ENCODE measurements at regions not wholly inside any gene's neighbourhood (a gene's known extent, or its start where the extent isn't known, plus 50 kb on each side); places are given as distances from the start of the nearest gene placed in this dataset.
"Not testable (repeated sequence)": the region's sequence is repeated elsewhere in the genome, so short reads cannot be mapped to it uniquely, and the experiment has no call there.

DNA sequence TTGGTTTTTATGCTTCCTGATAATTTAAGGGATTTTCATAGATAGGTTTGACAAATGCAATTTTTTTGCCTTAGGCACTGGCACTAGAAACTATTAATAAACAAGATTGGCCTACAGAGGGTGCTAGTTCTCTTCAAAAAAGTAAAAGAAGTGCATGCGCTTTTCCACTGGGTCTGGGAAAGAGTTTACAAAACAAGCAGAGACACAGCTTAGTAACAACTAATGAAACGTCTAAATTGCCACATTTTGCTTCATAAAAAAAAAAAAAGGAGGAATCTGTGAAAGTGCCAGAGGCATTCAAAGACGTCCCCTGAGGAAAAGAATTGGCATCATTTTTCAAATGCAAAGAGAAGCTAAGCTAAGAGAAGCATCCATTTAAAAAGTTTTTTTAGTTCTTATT is 58.3 kb upstream of the EEA1 start:
- peak in 1 of 2 experiments; percentile 3 for DNase-seq

DNA sequence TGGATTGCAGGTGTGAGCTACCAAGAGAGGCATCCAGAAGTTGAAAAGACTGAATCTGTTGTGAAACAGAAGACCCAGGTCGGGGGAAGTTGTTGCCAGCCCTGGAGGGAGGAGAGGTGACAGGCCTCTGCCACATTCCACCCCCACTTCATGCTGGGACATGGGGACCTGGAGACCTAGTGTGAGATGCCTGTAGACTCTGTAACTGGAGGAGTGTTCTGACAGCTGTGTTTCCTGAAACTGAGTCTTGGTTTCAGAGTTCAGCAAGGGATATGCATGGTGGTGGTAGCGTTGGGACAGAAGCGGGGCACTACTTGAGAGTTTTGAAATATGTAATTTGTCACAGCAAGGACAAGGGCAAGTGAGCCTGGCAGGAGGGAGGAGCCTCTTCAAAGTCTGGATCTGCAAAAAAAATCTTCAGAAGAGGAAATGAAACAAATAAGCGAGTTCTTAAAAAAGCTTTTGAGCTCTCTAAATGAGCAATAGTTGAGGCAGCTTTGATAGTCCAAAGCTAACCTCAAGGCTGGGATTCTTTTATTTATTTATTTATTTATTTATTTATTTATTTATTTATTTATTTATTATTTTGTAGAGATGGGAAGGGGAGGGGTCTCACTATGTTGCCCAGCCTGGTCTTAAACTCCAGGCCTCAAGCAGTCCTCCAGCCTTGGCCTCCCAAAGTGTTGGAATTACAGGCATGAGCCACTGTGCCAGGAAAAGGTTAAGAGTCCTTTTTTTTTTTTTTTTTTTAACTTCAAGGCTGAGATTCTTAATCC is 58.9 kb upstream of the EEA1 start:
- no peak for DNase-seq

DNA sequence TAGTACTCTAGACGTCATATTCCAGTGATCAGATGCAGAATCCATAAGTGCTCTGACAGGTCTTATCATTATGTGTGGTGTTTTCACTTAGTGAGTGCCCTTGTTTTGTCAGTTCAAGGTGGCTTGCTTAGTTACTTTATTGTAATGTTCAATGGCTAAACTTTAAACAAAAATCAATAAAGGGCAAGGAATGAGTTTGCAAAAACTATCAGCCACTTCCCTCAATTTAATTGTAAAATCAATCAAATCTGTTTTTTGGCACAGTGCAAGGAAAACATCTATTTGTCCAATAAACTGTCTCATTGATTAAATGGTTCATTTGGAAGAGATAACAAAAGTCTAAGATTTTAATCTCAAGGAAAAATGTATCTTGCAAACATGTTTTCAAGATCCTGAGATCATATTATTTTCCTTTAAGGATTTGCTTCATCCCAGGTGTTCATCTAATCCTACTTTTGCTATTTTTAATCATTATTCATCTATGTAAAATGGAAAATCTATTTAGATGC is 59.6 kb upstream of the EEA1 start:
- DNase-seq: no peak

DNA sequence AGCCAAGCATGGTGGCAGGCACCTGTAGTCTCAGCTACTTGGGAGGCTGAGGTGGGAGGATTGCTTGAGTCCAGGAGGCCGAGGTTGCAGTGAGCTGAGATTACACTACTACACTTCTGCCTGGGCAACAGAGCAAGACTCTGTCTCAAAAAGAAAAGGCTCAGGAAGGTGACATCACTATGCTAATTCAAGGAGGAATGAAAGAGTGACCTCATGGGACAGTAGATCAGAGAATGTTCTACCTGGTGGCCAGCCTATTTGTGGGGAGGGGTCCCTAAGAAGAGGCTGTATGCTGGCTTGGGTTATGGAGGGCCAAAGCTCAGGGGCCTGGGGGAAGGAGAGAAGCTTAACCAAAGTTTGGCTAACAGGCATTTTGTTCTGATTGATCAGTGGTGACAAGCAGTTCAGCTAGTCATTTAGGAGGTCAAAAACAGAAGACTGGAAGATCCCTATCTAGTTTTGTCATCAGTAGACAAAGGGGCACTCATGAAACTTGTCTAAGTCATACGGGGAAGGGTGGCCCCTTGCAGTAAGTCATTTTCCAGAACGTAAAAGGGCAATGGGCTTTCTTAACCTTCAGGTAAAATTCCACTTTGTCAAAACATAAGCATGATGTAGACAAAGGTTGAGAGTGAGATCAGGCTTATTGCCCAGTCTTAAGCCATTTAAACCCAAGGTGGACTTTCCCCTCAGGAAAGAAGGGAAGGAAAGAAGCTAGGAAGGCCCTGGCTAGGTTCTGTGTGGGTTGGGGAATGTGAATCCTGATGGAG is 60.8 kb upstream of the EEA1 start:
- no peak for DNase-seq

DNA sequence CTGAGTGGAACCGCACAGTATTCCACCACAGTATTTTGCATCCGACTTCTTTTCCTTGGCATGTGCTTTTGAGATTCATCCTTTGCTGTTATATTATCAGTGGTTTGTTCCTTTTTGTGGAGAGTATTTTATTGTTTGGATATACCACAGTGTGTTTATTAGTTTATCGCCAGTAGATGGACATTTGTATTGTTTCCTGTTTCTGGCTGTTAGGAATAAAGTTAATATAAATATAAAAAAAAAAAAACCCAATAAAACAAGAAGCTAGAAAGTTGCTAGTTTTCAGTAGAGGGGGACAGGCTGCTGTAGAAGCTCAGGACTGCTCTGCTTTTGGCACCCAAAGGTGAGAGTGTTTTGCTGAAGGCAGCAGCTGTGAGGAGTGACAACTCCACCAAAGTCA is 62.0 kb upstream of the EEA1 start:
- DNase-seq: no peak

DNA sequence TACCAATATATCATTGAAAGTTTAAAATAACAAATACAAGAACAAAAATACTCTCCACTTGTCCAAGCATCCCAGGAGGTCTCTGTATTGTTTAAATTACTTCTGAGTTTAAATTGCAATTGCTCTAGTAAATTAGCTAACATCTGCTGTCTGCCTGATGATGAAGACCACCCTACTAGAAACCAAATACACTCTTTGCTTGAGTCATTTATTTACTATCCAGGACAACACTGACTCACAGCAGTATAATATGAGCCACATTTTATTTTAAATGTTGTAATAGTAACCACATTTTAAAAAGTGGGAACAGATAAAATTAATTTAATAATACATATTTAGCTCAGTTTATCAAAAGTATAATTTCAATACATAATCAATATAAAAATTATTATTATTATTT is 62.9 kb upstream of the EEA1 start:
- DNase-seq: no peak

DNA sequence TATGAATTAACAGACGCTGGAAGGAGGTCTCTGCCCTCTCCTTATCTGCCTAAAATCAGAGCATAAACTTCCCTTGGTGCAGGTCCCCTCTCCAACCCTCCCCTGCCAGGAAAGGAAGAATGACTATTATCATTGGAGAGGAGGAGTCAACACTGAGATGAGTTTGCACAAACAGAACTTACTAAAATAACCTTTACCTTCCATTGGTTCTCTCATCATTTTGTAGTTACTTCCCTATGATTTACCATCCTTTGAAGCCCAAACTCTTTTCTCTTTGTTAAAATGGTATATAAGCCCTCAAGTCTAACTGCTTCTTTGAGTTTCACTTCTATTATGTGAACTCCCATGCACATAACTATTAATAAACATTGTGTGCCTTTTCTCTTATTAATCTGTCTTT is 64.2 kb upstream of the EEA1 start:
- DNase-seq: no peak

DNA sequence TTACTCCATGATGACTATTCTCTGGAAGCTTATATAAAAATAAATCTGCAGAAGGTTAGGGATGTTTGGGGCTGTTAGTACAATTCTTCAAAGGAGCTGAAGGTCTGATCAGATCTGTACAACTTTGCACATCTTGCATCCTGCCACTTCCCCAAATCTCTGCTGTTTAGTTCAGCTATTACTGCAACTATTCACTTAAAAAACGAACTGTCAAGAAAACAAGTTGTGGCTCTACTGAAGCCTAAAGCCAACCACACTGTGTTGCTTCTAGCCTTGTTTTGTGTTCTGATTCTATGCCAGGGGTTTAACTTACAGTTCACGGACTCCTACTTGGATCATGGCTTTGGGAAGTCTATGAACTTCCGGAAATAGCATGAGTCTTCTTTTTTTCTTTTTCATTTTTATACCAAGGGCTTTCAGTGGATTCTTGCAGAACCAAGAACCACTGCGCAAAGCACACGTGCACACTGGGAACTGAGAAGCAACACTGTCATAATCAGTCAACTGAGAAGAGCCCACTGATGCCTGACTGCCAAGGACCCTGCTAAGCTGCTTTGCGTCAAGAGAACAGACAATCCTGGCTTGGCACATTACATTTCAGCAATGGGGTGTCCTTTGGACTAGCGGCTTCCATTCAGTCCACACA is 66.3 kb upstream of the EEA1 start:
- no peak for DNase-seq

DNA sequence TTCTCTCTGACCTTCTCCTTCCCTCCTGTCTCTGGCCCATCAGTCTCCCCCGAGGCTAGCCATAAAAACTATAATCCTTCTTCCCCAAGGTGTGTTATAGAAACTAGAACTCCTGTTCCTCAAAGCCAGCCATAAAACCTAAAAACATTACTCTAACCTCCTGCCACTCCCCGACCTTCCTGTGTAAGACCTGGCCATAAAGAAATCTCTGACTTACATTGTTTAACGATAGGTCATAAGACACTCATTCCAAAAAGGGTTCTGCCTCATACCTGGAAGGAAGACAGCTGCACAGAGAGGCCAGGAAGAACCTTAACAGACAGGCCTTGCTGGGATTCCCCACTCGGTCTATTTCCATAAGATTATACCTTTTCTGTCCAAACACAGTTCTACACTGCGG is 70.9 kb upstream of the EEA1 start:
- DNase-seq: no peak

DNA sequence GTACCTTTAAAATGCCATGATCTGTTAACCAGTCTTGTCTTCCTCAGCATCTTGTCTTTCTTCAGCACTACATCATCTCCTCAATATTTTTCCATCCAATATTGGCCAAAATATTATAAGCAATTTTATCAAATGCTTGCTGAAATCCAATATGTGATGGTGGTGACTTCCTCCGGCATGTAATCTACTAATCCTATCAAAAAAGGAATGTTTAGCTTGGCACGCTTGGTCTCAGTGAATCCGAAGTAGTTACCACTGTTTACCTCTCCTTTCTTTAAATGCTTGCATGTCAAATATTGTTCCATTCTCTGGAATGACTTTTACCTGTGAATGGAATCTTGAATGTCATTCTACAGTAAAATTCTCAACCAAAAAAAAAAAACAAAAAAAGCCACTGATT is 72.3 kb upstream of the EEA1 start:
- DNase-seq: no peak

DNA sequence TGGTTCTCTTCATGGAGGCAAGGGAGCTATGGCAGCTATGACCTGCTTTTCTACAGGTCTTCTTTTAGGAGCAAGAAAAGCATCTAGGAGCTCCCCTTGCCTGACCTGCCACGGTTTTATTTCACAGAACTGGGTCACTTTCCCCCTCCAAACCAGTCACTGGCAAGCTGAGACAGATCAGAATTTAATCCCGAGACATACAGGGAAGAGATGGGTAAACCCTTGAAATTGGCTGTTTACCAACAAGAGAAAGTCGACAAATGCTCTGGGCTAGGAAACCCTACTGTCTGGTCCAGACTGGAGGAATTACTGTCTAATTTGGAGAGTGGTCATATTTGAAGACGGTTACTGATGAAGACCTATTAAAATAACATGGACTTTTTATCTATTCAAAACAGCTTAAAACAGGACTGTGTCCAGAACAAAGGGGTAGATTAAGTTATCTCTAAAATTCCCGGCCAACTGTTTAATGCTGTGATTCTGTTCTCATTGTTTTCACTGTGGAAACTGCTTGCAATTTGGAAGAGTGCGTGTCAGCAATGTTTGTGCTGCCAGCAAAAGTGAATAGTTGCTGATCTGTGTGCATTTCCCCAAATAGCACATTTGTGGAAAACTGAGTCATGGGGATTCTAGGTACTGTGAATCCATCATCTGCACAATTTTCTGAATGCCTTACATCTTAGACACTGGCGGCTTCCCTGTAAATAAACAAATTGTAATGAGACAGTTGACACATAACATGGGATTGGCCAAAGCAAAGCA is 73.4 kb upstream of the EEA1 start:
- DNase-seq: no peak

DNA sequence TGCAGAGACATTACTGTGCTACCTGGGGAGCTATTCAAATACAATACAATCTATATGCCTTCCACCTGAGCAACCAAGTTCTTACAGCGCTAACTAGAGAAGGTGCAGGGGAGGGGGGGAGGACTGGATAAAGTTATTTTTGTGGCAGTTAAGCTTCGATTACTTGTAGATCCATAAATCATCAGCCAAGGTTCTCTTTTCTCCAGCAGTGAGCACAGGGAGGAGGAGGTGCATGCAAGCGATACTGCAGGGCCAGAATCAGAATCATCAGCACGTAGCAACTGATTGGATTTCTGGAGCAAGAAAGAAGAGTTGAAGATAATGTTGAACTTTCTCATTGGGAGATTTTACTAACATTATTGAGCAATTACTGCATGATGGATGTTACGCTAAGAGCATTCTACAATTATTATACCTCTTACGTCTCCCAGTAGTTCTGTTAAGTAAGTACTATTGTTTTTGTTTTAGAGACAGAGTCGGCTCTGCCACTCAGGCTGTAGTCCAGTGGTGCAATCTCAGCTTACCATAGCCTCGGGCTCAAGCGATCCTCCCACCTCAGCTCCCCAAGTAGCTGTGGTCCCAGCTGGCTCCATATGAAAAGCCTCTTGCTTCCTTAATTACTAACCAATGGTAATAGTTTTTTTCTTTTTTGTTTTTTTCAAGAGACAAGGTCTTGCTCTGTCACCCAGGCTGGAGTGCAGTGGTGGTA is 74.6 kb upstream of the EEA1 start:
- DNase-seq: no peak

DNA sequence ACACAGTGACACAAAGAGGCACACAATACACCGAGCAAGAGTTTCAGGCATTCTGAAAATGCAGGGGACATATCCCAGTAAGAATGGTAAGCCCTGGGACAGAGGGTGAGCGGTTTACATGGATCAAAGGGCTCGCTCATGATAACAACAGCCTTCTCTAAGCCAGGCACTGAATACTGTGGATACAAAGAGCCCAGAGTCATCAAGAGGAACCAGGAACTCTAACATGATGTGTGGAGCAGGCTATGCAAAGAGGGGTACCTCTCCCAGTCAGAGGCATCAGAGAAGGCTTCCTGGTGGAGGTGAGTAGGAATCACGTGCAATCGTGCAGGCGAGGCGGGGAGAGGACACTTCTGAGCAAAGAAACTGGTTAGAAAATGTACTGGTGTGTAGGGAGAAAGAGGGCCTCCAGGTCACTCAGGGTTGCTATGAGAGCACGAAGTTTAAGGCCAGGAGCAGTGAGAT is 76.9 kb upstream of the EEA1 start:
- DNase-seq: no peak

DNA sequence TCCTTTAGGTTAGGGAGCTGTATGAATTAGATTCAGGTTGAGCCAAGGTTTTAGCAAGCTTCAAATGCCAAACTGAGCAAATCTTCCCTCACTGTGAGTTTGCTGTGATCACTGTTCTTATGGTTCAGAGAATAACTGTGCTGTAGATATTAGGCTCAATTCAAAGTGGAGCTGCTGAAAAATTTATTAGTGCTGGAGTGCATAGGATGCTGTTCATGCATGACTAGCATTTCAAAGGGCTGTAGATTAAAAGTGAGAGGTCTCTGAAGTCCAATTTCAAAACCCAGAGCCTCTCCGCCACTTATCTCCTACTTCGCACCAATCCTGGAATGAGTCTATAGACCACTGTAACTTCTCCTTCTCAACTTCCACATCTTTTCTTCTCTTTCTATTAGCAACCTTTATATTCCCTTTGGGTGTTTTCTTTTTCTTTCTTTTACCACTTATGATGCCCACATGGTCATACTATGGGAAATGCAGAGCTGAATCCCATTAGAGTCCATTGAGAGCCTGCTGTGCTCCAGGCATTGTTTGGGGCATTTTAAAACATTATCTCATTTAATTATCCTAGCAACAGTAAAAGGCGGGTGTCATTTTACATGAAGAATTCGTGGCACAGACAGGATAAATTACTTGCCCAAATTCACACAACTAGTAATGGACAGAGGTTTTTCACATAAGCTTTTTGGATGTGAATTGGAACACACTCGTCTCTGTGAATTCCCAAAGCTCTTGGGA is 77.5 kb upstream of the EEA1 start:
- no peak for DNase-seq

DNA sequence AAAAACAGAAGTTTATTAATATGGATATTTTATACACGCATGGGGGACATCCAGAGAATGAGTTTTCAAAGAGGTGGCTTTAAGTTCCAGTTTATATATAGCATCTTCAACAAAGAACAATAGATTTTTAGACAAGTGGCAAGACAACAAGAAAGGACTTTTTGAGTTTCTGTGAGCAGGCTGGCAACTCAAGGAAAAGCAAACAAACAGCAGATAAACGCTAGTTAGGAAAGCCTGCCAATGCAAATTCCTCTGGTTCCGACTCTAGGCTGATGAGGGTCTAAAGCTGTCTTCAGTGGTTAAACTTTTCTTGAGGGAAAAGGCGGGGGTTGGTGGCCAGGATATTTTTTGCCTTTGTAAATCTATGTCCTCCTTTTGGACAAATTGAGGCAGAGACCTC is 78.4 kb upstream of the EEA1 start:
- DNase-seq: no peak

DNA sequence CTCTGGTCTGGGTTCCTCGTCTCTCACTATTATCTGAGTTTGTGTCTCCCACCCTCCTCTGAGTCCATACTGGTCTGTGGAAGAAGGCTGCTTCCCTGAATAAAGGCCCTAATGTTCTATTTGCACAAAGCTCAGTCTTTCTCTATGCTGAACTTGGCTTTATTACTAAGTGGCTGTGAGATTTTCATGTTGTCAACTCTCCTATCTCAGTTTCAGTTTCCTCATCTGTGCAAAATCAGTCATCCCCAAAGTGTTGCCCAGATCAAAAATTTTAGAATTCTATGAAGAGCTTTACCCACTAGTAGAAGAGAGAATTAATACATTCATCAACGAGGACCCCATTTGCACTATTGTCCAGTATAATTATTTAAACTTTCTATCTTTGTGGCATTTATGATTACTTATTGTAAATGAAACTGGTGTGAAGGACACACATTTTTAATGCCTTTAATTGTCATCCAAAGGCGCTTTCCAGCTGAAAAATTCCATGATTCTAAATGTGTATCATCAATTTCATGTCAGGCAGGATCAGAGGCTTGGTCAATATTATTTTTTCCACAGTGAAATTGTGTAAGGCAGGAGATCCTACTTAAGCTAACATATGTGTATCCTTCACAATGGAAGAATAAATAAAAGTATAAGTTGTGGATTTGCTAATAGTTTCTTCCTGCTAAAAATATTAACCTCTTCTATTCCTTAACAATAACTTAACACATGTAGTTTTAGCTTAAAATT is 79.1 kb upstream of the EEA1 start:
- DNase-seq: no peak

DNA sequence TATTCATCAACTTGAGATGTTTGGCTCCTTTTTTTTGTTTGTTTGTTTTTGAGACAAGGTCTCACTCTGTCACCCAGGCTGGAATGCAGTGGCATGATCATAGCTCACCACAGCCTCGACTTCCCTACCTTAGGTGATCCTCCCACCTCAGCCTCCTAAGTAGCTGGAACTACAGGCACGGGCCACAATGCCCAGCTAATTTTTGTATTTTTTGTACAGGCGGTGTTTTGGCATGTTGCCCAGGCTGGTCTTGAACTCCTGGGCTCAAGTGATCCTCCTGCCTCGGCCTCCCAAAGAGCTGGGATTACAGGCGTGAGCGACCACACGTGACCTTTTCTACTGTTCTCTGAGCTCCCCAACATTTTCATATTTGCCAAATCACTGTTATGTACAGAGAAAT is 79.8 kb upstream of the EEA1 start:
- DNase-seq: not testable (repeated sequence)

DNA sequence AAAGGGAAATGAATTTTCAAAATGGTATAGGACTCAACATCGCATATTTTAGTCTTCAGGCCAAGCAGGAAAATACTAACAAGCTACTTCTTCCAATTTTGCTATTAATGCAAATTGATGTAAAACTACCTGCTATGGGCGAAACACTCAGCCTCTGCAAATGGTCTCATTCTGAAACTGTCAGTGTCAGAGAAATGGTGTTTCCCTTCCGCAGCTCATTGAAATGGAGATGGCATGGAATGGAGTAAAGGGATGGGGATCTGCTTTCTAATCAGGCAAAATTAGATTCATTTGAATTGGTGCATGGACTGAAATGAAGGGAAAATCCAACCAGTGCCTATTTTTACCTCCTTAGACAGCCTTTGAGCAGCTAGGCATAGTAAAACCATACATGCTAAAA is 80.4 kb upstream of the EEA1 start:
- no peak for DNase-seq

DNA sequence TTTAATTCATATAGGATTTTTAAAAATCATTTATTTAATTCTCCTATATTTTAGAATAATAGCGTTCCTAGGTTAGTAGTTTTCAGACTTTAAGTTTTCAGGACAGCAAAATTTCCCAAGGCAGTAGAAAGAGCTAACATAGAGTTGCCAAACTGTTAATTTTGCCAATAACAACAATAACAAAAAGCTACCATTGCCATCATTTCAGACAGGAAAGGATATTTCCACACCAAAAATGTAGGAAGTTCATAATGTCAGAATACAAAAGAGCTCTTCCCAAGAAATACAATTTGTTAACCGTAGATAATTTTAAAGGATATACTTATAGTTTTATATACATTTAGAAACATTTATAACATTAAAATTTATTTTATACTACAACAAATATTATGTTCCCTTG is 81.4 kb upstream of the EEA1 start:
- DNase-seq: no peak

DNA sequence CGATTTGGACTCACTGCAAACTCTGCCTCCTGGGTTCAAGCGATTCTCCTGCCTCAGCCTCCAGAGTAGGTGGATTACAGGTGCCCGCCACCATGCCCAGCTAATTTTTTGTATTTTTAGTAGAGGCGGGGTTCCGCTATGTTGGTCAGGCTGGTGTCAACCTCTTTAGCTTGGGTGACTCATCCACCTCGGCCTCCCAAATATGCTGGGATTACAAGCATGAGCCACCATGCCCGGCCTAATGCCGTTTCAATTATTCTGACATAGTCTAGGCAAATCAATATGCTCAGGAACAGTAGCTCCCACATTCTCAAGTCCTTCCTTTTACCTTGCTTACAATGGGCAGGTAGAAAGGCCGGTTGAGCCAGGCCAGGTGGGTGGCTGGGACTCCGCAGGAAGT is 82.0 kb upstream of the EEA1 start:
- DNase-seq: no peak

Measured in cerebellar nuclear complex (tissue), 1 donor.